HEK293 (cell line): ENCODE measurements at regions not wholly inside any gene's neighbourhood (a gene's known extent, or its start where the extent isn't known, plus 50 kb on each side); places are given as distances from the start of the nearest gene placed in this dataset.

Experiments used
- FEZF1 ChIP-seq: fragments of 450-650 bp; formaldehyde crosslinking; IDR thresholded peaks from 2 replicates; pipeline ENCODE4 v1.5.1; 2016; ENCODE audit warnings: missing biosample characterization, missing genetic modification characterization
- HIC1 ChIP-seq: fragments of 450-650 bp; formaldehyde crosslinking; IDR thresholded peaks from 2 replicates; pipeline ENCODE4 v1.5.1; 2016; ENCODE audit warnings: missing biosample characterization, missing genetic modification characterization
- HOXD13 ChIP-seq: sonication (generic); formaldehyde crosslinking; IDR thresholded peaks from 2 replicates; pipeline ENCODE4 v1.8.0; 2022; ENCODE audit warnings: missing genetic modification reagents, borderline replicate concordance
- SCRT1 ChIP-seq: fragments of 450-650 bp; formaldehyde crosslinking; IDR thresholded peaks from 2 replicates; pipeline ENCODE4 v1.5.1; 2016; ENCODE audit warnings: missing biosample characterization, missing genetic modification characterization, borderline replicate concordance
- SP7 ChIP-seq: fragments of 450-650 bp; formaldehyde crosslinking; IDR thresholded peaks from 2 replicates; pipeline ENCODE4 v1.5.1; 2016; ENCODE audit warnings: missing biosample characterization, missing genetic modification characterization
- TCF7L2 ChIP-seq: IDR thresholded peaks from 2 replicates; pipeline ENCODE4 v1.6.1; 2011; ENCODE audit warnings: low read depth, mild to moderate bottlenecking, inconsistent platforms, low read length, moderate library complexity, borderline replicate concordance
- ZNF114 ChIP-seq: fragments of 450-650 bp; formaldehyde crosslinking; IDR thresholded peaks from 2 replicates; pipeline ENCODE4 v1.5.0; 2017; ENCODE audit warnings: missing biosample characterization, missing genetic modification characterization
- ZNF175 ChIP-seq: fragments of 450-650 bp; formaldehyde crosslinking; IDR thresholded peaks from 2 replicates; pipeline ENCODE4 v1.5.1; 2016; ENCODE audit warnings: missing biosample characterization, missing genetic modification characterization
- ZNF18 ChIP-seq: fragments of 450-650 bp; formaldehyde crosslinking; IDR thresholded peaks from 2 replicates; pipeline ENCODE4 v1.5.1; 2016; ENCODE audit warnings: missing biosample characterization, missing genetic modification characterization
- ZNF184 ChIP-seq: fragments of 450-650 bp; IDR thresholded peaks from 2 replicates; pipeline ENCODE4 v1.5.1; 2018; ENCODE audit warnings: missing biosample characterization, mild to moderate bottlenecking, missing genetic modification characterization
- ZNF221 ChIP-seq: fragments of 450-650 bp; formaldehyde crosslinking; IDR thresholded peaks from 2 replicates; pipeline ENCODE4 v1.5.1; 2017; ENCODE audit warnings: missing biosample characterization, missing genetic modification characterization, borderline replicate concordance
- ZNF26 ChIP-seq: fragments of 450-650 bp; formaldehyde crosslinking; IDR thresholded peaks from 2 replicates; pipeline ENCODE4 v1.5.1; 2016; ENCODE audit warnings: missing biosample characterization, missing genetic modification characterization
- ZNF292 ChIP-seq: fragments of 450-650 bp; formaldehyde crosslinking; IDR thresholded peaks from 2 replicates; pipeline ENCODE4 v1.5.1; 2016; ENCODE audit warnings: low read depth, missing biosample characterization, missing genetic modification characterization, borderline replicate concordance
- ZNF404 ChIP-seq: fragments of 450-650 bp; formaldehyde crosslinking; IDR thresholded peaks from 2 replicates; pipeline ENCODE4 v1.5.1; 2017; ENCODE audit warnings: missing biosample characterization, missing genetic modification characterization
- ZNF416 ChIP-seq: fragments of 450-650 bp; formaldehyde crosslinking; IDR thresholded peaks from 2 replicates; pipeline ENCODE4 v1.5.1; 2016; ENCODE audit warnings: missing biosample characterization, missing genetic modification characterization
- ZNF513 ChIP-seq: fragments of 450-650 bp; IDR thresholded peaks from 2 replicates; pipeline ENCODE4 v1.5.1; 2018; ENCODE audit warnings: missing biosample characterization, missing genetic modification characterization
- ZNF518A ChIP-seq: fragments of 450-650 bp; formaldehyde crosslinking; conservative IDR thresholded peaks from 2 replicates; pipeline ENCODE4 v1.5.1; 2016; ENCODE audit warnings: low read depth, missing biosample characterization, missing genetic modification characterization
- ZNF521 ChIP-seq: fragments of 450-650 bp; formaldehyde crosslinking; IDR thresholded peaks from 2 replicates; pipeline ENCODE4 v1.5.1; 2017; ENCODE audit warnings: missing biosample characterization, mild to moderate bottlenecking, missing genetic modification characterization
- ZNF600 ChIP-seq: fragments of 450-650 bp; formaldehyde crosslinking; IDR thresholded peaks from 2 replicates; pipeline ENCODE4 v1.5.1; 2016; ENCODE audit warnings: missing biosample characterization, missing genetic modification characterization
- ZNF658 ChIP-seq: fragments of 450-650 bp; formaldehyde crosslinking; IDR thresholded peaks from 2 replicates; pipeline ENCODE4; 2016; ENCODE audit warnings: missing biosample characterization, missing genetic modification characterization
- ZNF776 ChIP-seq: fragments of 450-650 bp; formaldehyde crosslinking; IDR thresholded peaks from 2 replicates; pipeline ENCODE4 v1.5.0; 2017; ENCODE audit warnings: missing biosample characterization, missing genetic modification characterization, borderline replicate concordance
- ZSCAN30 ChIP-seq: fragments of 450-650 bp; IDR thresholded peaks from 2 replicates; pipeline ENCODE4 v1.5.1; 2018; ENCODE audit warnings: missing biosample characterization, mild to moderate bottlenecking, missing genetic modification characterization, moderate library complexity
- TF ChIP-seq, protein P1 (sequence below): fragments of 450-650 bp; formaldehyde crosslinking; conservative IDR thresholded peaks from 2 replicates; pipeline ENCODE4 v1.5.1; 2016; ENCODE audit warnings: low read depth, missing biosample characterization, missing genetic modification characterization

DNA sequence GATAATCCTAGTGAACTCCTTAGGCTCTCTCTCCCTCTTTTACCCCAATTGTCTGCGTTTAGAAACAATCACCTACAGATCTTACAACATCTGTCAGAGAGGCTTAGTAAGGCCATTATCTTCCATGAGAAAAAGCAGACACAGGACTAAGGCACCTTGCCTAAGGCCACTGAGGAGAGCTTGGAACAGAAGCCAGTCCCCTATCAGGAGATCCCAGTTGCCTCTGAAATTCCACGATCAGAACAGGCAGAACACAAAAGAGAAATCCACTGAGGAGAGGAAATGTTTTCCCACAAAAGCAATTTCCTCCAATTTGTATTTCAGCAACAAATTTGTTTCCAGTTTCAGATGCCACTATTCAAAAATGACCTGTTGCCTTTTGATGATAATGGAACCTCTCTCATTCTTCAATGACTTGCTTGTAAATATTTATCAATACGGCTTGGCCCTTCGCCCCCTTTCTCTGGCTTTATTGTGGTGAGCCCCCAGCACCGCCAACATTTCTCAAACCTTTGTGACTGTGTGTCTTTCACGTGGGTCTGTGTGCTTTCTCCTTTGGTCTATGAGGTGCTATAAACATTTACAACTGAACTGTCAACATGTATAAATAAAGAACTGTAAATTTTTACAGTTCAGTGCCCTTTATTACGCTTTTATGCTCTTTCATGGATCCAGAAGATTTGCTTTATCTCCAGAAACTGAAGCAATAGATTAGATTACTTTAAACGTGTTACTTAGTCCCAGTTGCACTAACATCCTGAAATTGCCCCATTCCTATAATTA is 187.8 kb upstream of the PHACTR1 start (continued):
- no peak for TF ChIP-seq ZNF26 (tag by site-specific recombination)
- peak; percentile 79 for TF ChIP-seq HIC1
- TF ChIP-seq HOXD13: peak; percentile 89
- TF ChIP-seq ZNF776 (tag by site-specific recombination): no peak
- TF ChIP-seq SP7 (tag by site-specific recombination): peak; percentile 80
- 0 out of 2 replicates have a peak, but pooled peaks have one; percentile 29 for TF ChIP-seq ZNF518A (tag by site-specific recombination)
- no peak for TF ChIP-seq ZNF184 (tag by site-specific recombination)
- TF ChIP-seq TCF7L2: peak; percentile 98
- TF ChIP-seq ZNF600: no peak
- TF ChIP-seq ZNF221: peak; percentile 57; the same call in 1 of the 2 replicates
- no peak for TF ChIP-seq ZNF416 (tag by site-specific recombination)
- no peak for TF ChIP-seq ZNF521 (tag by site-specific recombination)
- TF ChIP-seq ZSCAN30: peak; percentile 64; the same call in 1 of the 2 replicates
- 0 out of 2 replicates have a peak, but pooled peaks have one; percentile 62 for TF ChIP-seq SCRT1 (tag by site-specific recombination)
- no peak for TF ChIP-seq ZNF292 (tag by site-specific recombination)
- TF ChIP-seq ZNF513 (tag by site-specific recombination): 0 out of 2 replicates have a peak, but pooled peaks have one; percentile 26
- TF ChIP-seq ZNF404 (tag by site-specific recombination): no peak
- TF ChIP-seq, protein P1, sequence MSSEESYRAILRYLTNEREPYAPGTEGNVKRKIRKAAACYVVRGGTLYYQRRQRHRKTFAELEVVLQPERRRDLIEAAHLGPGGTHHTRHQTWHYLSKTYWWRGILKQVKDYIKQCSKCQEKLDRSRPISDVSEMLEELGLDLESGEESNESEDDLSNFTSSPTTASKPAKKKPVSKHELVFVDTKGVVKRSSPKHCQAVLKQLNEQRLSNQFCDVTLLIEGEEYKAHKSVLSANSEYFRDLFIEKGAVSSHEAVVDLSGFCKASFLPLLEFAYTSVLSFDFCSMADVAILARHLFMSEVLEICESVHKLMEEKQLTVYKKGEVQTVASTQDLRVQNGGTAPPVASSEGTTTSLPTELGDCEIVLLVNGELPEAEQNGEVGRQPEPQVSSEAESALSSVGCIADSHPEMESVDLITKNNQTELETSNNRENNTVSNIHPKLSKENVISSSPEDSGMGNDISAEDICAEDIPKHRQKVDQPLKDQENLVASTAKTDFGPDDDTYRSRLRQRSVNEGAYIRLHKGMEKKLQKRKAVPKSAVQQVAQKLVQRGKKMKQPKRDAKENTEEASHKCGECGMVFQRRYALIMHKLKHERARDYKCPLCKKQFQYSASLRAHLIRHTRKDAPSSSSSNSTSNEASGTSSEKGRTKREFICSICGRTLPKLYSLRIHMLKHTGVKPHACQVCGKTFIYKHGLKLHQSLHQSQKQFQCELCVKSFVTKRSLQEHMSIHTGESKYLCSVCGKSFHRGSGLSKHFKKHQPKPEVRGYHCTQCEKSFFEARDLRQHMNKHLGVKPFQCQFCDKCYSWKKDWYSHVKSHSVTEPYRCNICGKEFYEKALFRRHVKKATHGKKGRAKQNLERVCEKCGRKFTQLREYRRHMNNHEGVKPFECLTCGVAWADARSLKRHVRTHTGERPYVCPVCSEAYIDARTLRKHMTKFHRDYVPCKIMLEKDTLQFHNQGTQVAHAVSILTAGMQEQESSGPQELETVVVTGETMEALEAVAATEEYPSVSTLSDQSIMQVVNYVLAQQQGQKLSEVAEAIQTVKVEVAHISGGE: no peak
- no peak for TF ChIP-seq ZNF658 (tag by site-specific recombination)
- TF ChIP-seq ZNF175 (tag by site-specific recombination): no peak
- peak; percentile 77 for TF ChIP-seq ZNF18 (tag by site-specific recombination)
- no peak for TF ChIP-seq ZNF114 (tag by site-specific recombination)
- TF ChIP-seq FEZF1 (tag by site-specific recombination): peak; percentile 97
